ENCODE measurements at regions not wholly inside any gene's neighbourhood (a gene's known extent, or its start where the extent isn't known, plus 50 kb on each side); places are given as distances from the start of the nearest gene placed in this dataset.

- intact Hi-C loops (cut with DNase I) = no loop called here
- no peak for DNase-seq
- Histone ChIP-seq H3K4me1 (ENCODE audit: control insufficient read depth in 2 of 3, insufficient read depth in 2 of 3, low read depth in 1 of 3, low read length in 3 of 3) (peaks cover 0 to 6% (median 2%) of the 10 kb centered on the region in 3 donors), H3K4me3 (ENCODE audit: low read length in 3 of 3) (no peak overlapping the region), H3K9me3 (ENCODE audit: control insufficient read depth in 2 of 3, insufficient read depth in 1 of 3, low read length in 3 of 3) (no peaks in the 10 kb centered on the region), H3K36me3 (ENCODE audit: control insufficient read depth in 2 of 3, insufficient read depth in 3 of 3, low read length in 3 of 3) (no peaks in the 10 kb centered on the region), H3K27ac (ENCODE audit: low read depth in 2 of 2, low read length in 2 of 2) (no peak overlapping the region), H3K9ac (ENCODE audit: low read length in 3 of 3) (no peak overlapping the region), H3K27me3 (ENCODE audit: control insufficient read depth, insufficient read depth, low read length) (no peaks in the 10 kb centered on the region)
- FAIRE-seq = no peak
- TF ChIP-seq CTCF (IDR thresholded peaks at IDR 0.05; ENCODE audit: borderline replicate concordance, extremely low read depth, insufficient read depth) = no peak
Measured at GRCh38 chr1:13896932-13897331, 196.9 kb downstream of the PRDM2 start.

- peaks cover 0 to 6% (median 0%) of the 10 kb centered on the region in 3 donors for H3K4me1 ChIP-seq (ENCODE audit: control insufficient read depth in 2 of 3, insufficient read depth in 2 of 3, low read depth in 1 of 3, low read length in 3 of 3)
- H3K36me3 ChIP-seq (ENCODE audit: control insufficient read depth in 2 of 3, insufficient read depth in 3 of 3, low read length in 3 of 3) = no peaks in the 10 kb centered on the region
- H3K9me3 ChIP-seq (ENCODE audit: control insufficient read depth in 2 of 3, insufficient read depth in 1 of 3, low read length in 3 of 3) = no peaks in the 10 kb centered on the region
- H3K9ac ChIP-seq (ENCODE audit: low read length in 3 of 3) = no peak overlapping the region
- no peak overlapping the region for H3K4me3 ChIP-seq (ENCODE audit: low read length in 3 of 3)
- DNase-seq (no peak), FAIRE-seq (no peak)
- TF ChIP-seq CTCF (IDR thresholded peaks at IDR 0.05; ENCODE audit: borderline replicate concordance, extremely low read depth, insufficient read depth) = no peak
- H3K27ac ChIP-seq (ENCODE audit: low read depth in 2 of 2, low read length in 2 of 2) = no peak overlapping the region
- intact Hi-C loops (cut with DNase I) = no loop called here
- H3K27me3 ChIP-seq (ENCODE audit: control insufficient read depth, insufficient read depth, low read length) = no peaks in the 10 kb centered on the region
Measured at GRCh38 chr1:13898406-13898805, 198.4 kb downstream of the PRDM2 start.

- FAIRE-seq = no peak
- Histone ChIP-seq H3K4me1 (ENCODE audit: control insufficient read depth in 2 of 3, insufficient read depth in 2 of 3, low read depth in 1 of 3, low read length in 3 of 3) (peaks cover 0 to 6% (median 0%) of the 10 kb centered on the region in 3 donors), H3K27me3 (ENCODE audit: control insufficient read depth, insufficient read depth, low read length) (no peaks in the 10 kb centered on the region), H3K9ac (ENCODE audit: low read length in 3 of 3) (no peak overlapping the region), H3K4me3 (ENCODE audit: low read length in 3 of 3) (no peak overlapping the region), H3K27ac (ENCODE audit: low read depth in 2 of 2, low read length in 2 of 2) (peak overlapping the region in 1 of 2 donors; percentile 13), H3K36me3 (ENCODE audit: control insufficient read depth in 2 of 3, insufficient read depth in 3 of 3, low read length in 3 of 3) (no peaks in the 10 kb centered on the region), H3K9me3 (ENCODE audit: control insufficient read depth in 2 of 3, insufficient read depth in 1 of 3, low read length in 3 of 3) (no peaks in the 10 kb centered on the region)
- no peak for TF ChIP-seq CTCF (IDR thresholded peaks at IDR 0.05; ENCODE audit: borderline replicate concordance, extremely low read depth, insufficient read depth)
- intact Hi-C loops (cut with DNase I) = no loop called here
- no peak for DNase-seq
Measured at GRCh38 chr1:13899856-13900255, 199.9 kb downstream of the PRDM2 start.

- peak overlapping the region in 1 of 2 donors; percentile 13 for H3K27ac ChIP-seq (ENCODE audit: low read depth in 2 of 2, low read length in 2 of 2)
- H3K4me3 ChIP-seq (ENCODE audit: low read length in 3 of 3) = peak overlapping the region in 1 of 3 donors; percentile 7
- peaks cover 0 to 6% (median 0%) of the 10 kb centered on the region in 3 donors for H3K4me1 ChIP-seq (ENCODE audit: control insufficient read depth in 2 of 3, insufficient read depth in 2 of 3, low read depth in 1 of 3, low read length in 3 of 3)
- no peak overlapping the region for H3K9ac ChIP-seq (ENCODE audit: low read length in 3 of 3)
- peak in 2 of 5 donors; percentile 27 to 40 for DNase-seq
- no peaks in the 10 kb centered on the region for H3K36me3 ChIP-seq (ENCODE audit: control insufficient read depth in 2 of 3, insufficient read depth in 3 of 3, low read length in 3 of 3)
- intact Hi-C loops (cut with DNase I) = no loop called here
- H3K27me3 ChIP-seq (ENCODE audit: control insufficient read depth, insufficient read depth, low read length) = no peaks in the 10 kb centered on the region
- FAIRE-seq = no peak
- H3K9me3 ChIP-seq (ENCODE audit: control insufficient read depth in 2 of 3, insufficient read depth in 1 of 3, low read length in 3 of 3) = no peaks in the 10 kb centered on the region
- TF ChIP-seq CTCF (IDR thresholded peaks at IDR 0.05; ENCODE audit: borderline replicate concordance, extremely low read depth, insufficient read depth) = no peak
Measured at GRCh38 chr1:13900583-13900982, 200.6 kb downstream of the PRDM2 start.
